GM13977 (cell line): ENCODE measurements at regions not wholly inside any gene's neighbourhood (a gene's known extent, or its start where the extent isn't known, plus 50 kb on each side); places are given as distances from the start of the nearest gene placed in this dataset.

Source experiments
- DNase-seq: peaks from one replicate; pipeline ENCODE4 v3.0.0; 2012; ENCODE audit warnings: low spot score
- CTCF ChIP-seq: IDR thresholded peaks from 2 replicates; pipeline ENCODE4 v1.5.1; 2012; ENCODE audit warnings: mild to moderate bottlenecking, control low read depth; ENCODE audit not compliant: insufficient read depth; ENCODE audit errors: extremely low read depth, missing control alignments
- in situ Hi-C: fragments of 300-500 bp; cut with MboI; formaldehyde crosslinking; loops from one replicate; pipeline ENCODE4 v1.12.0; 2022; ENCODE audit warnings: low sequenced_read_pairs, low pct_unique_long_range_greater_than_20kb, mixed read lengths, inconsistent platforms; ENCODE audit not compliant: unreplicated experiment

- no peak for DNase-seq
- in situ Hi-C loops, result no loop called here
- no peak for TF ChIP-seq CTCF
Observed at GRCh38 chr21:35727830-35728229, 332.5 kb downstream of the SETD4 start.

- DNase-seq, result no peak
- TF ChIP-seq CTCF, result no peak
- in situ Hi-C loops, result no loop called here
Observed at GRCh38 chr21:35724156-35724555, 336.2 kb downstream of the SETD4 start.

- no peak for DNase-seq
- TF ChIP-seq CTCF, result no peak
- in situ Hi-C loops, result no loop called here
Observed at GRCh38 chr21:35721701-35722100, 338.6 kb downstream of the SETD4 start.

GRCh38 chr21:35720208-35720731, 340.1 kb downstream of the SETD4 start:
- no peak for TF ChIP-seq CTCF
- in situ Hi-C loops, result no loop called here
- no peak for DNase-seq

- TF ChIP-seq CTCF, result no peak
- in situ Hi-C loops, result no loop called here
- no peak for DNase-seq
Observed at GRCh38 chr21:35719080-35719479, 341.2 kb downstream of the SETD4 start.

- in situ Hi-C loops, result no loop called here
- DNase-seq, result no peak
- no peak for TF ChIP-seq CTCF
Observed at GRCh38 chr21:35716876-35717565, 343.3 kb downstream of the SETD4 start.
